Progenitor cell of endocrine pancreas (in vitro differentiated cells): ENCODE measurements at regions not wholly inside any gene's neighbourhood (a gene's known extent, or its start where the extent isn't known, plus 50 kb on each side); places are given as distances from the start of the nearest gene placed in this dataset.
A peak's percentile ranks its signal among the peaks of the same experiment; 100 is the strongest.

Experiments
- DNase-seq: peaks from one replicate; pipeline ENCODE4 v3.0.0; 2021; ENCODE audit warnings: low spot score; ENCODE audit not compliant: unreplicated experiment
- H3K27ac Mint-ChIP-seq: 2 replicates; pipeline ENCODE4 v1.8.0; 2021; ENCODE audit warnings: mild to moderate bottlenecking, moderate library complexity, mixed read lengths
- H3K27me3 Mint-ChIP-seq: 2 replicates; pipeline ENCODE4 v1.8.0; 2021; ENCODE audit warnings: mixed read lengths
- H3K36me3 Mint-ChIP-seq: 2 replicates; pipeline ENCODE4 v1.8.0; 2022; ENCODE audit warnings: mixed read lengths; ENCODE audit not compliant: insufficient read depth
- H3K4me1 Mint-ChIP-seq: 2 replicates; pipeline ENCODE4 v1.8.0; 2021; ENCODE audit warnings: low read depth, mixed read lengths
- H3K4me3 Mint-ChIP-seq: 2 replicates; pipeline ENCODE4 v1.8.0; 2021; ENCODE audit warnings: low read depth, mild to moderate bottlenecking, moderate library complexity, mixed read lengths
- H3K9me3 Mint-ChIP-seq: 2 replicates; pipeline ENCODE4 v1.8.0; 2021; ENCODE audit warnings: low read depth, mixed read lengths
- CTCF ChIP-seq: fragments of 200-600 bp; sonication (generic); IDR thresholded peaks from one replicate; pipeline ENCODE4 v1.5.0; 2021; ENCODE audit warnings: antibody characterized with exemption, mild to moderate bottlenecking; ENCODE audit not compliant: unreplicated experiment

- Mint-ChIP-seq H3K27me3 (peaks cover 23% of the 10 kb centered on the region), H3K4me1 (peaks cover 11% of the 10 kb centered on the region), H3K27ac (no peak overlapping the region), H3K36me3 (peaks cover 2% of the 10 kb centered on the region), H3K4me3 (no peak overlapping the region), H3K9me3 (peaks cover 8% of the 10 kb centered on the region)
- no peak for TF ChIP-seq CTCF
- no peak for DNase-seq
These were observed 170.5 kb downstream of the PTPN11 start for GRCh38 chr12:112589275-112589674.

DNA sequence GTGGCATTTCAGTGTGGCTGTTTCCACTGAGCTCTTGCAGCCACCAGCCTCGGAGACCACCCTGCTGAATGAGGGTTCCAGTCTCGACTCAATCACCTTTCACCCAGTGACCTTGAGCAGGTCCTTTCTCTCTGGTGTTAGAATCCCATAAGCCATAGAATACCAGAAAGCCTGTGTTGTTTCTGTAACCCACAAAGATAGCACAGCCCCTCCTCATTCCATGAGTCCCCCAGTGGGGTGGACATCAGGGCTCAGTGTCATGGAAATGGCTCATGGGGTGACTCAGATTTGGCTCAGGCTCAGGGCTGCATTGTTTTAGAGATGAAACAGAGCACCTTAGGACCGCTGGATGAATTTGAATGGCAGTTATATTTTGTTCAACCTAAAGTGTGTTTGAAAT, 171.5 kb downstream of the PTPN11 start:
- H3K36me3 Mint-ChIP-seq, result peaks cover 2% of the 10 kb centered on the region
- no peak for DNase-seq
- TF ChIP-seq CTCF, result no peak
- H3K27me3 Mint-ChIP-seq, result peaks cover 23% of the 10 kb centered on the region
- H3K27ac Mint-ChIP-seq, result no peak overlapping the region
- H3K4me3 Mint-ChIP-seq, result no peak overlapping the region
- H3K9me3 Mint-ChIP-seq, result peaks cover 8% of the 10 kb centered on the region
- peaks cover 11% of the 10 kb centered on the region for H3K4me1 Mint-ChIP-seq

GRCh38 chr12:112591488-112591887, 172.7 kb downstream of the PTPN11 start:
- no peak for TF ChIP-seq CTCF
- H3K27ac Mint-ChIP-seq, result peak overlapping the region; percentile 14
- H3K4me1 Mint-ChIP-seq, result peaks cover under 1% of the 10 kb centered on the region
- DNase-seq, result no peak
- H3K9me3 Mint-ChIP-seq, result peaks cover 4% of the 10 kb centered on the region
- H3K4me3 Mint-ChIP-seq, result no peak overlapping the region
- H3K36me3 Mint-ChIP-seq, result no peaks in the 10 kb centered on the region
- H3K27me3 Mint-ChIP-seq, result peaks cover 26% of the 10 kb centered on the region

- no peaks in the 10 kb centered on the region for H3K9me3 Mint-ChIP-seq
- H3K4me1 Mint-ChIP-seq, result no peaks in the 10 kb centered on the region
- H3K27ac Mint-ChIP-seq, result no peak overlapping the region
- peaks cover 27% of the 10 kb centered on the region for H3K27me3 Mint-ChIP-seq
- no peak for TF ChIP-seq CTCF
- DNase-seq, result no peak
- H3K36me3 Mint-ChIP-seq, result no peaks in the 10 kb centered on the region
- no peak overlapping the region for H3K4me3 Mint-ChIP-seq
These were observed 176.7 kb downstream of the PTPN11 start for GRCh38 chr12:112595410-112595809.

GRCh38 chr12:112597986-112598385, 179.2 kb downstream of the PTPN11 start:
- no peak overlapping the region for H3K27ac Mint-ChIP-seq
- no peak for TF ChIP-seq CTCF
- no peaks in the 10 kb centered on the region for H3K9me3 Mint-ChIP-seq
- no peak overlapping the region for H3K4me3 Mint-ChIP-seq
- H3K36me3 Mint-ChIP-seq, result no peaks in the 10 kb centered on the region
- peaks cover 23% of the 10 kb centered on the region for H3K27me3 Mint-ChIP-seq
- DNase-seq, result no peak
- H3K4me1 Mint-ChIP-seq, result no peaks in the 10 kb centered on the region
